Activated T-cell treated with anti-CD3 and anti-CD28 coated beads, Interleukin-2, amount 50 U/mL, for 1 hour (primary cell): ENCODE measurements at regions not wholly inside any gene's neighbourhood (a gene's known extent, or its start where the extent isn't known, plus 50 kb on each side); places are given as distances from the start of the nearest gene placed in this dataset.
"Not testable (repeated sequence)": the region's sequence is repeated elsewhere in the genome, so short reads cannot be mapped to it uniquely, and the experiment has no call there.

Experiments used
- DNase-seq: peaks from one replicate; pipeline ENCODE4 v3.0.0-alpha.2; 2020

DNA sequence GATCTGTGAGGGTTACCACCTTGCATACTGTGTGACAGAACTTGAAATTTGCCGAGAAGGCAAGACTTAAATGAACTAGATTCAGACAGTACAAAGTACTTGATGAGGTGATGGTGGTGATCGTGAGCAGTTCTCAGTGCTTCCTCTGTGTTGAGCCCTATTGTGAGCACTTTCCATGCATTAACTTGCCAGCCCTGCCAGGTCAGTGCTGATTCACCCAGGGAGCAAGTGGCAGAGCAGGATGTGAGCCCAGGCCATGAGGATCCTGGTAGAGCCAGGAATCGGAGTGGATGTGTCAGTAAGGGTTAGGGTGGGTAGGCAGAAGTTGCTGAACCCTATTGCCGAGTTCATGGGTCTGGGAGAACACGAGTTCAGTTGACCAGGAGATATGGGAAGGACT, 4545.7 kb upstream of the TPTE start:
- not testable (repeated sequence) for DNase-seq

DNA sequence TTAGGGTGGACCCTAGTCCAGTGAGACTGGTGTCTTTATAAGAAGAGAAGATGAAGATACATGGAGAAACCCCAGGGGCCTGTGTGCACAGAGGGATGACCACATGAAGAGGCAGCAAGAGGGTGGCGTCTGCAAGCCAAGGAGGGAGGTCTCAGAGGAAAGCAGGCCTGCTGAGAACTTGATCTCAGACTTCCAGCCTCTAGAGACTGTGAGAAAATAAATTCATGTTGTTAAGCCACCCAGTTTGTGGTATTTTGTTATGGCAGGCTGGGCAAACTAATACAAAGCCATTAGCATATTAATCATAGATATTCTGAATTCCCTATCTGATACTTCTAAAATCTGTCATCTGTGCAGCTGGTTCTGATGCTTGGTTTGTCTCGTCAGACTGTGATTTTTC, 4523.8 kb upstream of the TPTE start:
- DNase-seq, result not testable (repeated sequence)

DNA sequence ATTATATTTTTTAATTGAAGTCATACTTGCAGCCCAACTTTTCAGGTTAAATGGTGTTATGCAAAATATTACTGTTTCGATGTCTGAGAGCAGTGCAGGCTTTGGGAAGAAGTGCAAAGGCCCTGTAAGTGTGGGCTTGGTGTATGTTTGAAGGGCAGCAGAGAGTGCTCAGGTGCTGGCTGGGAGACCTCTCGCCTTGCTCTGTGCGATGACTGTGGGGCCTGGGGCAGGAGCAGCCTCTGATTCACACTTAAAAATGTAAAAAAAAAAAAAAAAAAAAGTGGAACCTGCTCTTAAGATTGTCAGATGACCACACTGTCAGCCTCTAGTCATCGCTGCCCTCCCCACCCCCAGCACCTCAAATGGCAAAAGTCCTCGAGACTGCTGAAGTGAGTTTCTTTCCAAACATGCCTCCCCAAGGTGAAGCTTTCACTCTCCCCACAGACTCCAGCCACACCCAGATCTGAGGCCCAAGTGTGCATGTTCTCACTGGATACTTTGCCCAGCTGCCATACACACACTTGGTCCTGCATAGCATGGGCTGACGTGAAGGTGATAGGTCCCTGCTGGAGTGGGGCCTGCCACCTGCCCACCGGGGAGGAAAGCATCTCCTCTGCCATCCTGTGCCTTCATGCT, 4505.8 kb upstream of the TPTE start:
- DNase-seq, result not testable (repeated sequence)

DNA sequence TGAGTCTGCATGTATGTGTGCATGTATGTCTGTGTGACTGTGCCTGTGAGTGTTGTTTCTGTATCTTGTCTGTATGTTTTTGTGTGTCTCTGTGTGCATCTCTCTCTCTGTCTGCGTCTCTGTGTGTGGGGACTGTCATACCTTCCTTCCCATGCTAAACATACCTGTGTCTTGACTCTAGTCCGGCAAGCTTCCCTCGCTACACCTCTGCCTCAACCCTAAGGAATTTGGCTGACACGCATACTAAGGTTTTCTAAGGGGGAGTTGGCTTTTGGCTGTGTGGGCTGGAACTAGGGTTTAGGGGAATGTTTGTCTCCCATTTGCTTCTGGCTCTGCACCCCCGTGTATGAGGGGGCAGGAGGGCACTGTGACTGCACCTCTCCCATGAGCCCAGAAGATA, 4500.9 kb upstream of the TPTE start:
- DNase-seq, result not testable (repeated sequence)

- not testable (repeated sequence) for DNase-seq
Measured at GRCh38 chr21:6020953-6021716, 4500.2 kb upstream of the TPTE start.

DNA sequence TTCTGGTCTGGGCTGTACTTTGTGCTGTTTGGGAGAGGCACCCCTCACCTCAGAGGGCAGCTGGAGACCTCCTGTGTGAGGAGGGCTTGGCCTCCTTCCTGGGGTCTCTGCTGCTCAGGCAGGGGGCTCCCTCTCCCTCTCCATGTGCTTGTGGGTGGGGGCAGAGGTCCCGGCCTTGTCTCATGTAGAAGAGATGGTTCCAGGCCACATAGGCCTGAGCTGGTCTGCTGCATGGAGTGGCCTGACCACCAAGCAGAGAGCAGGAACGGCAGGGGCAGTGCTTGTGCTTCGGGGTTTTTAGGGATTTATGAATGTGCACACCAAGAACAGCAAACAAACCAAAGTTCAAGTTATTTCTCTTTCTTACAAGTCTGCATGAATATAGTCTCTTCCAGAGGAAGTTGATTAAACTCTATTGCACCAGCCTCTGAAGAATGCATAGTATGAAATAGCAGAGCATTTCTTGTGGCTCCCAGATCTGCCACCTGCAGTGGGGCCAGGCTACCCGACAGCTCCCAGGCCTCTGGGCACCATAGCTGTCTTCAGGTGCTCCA, 4499.6 kb upstream of the TPTE start:
- DNase-seq, result not testable (repeated sequence)

DNA sequence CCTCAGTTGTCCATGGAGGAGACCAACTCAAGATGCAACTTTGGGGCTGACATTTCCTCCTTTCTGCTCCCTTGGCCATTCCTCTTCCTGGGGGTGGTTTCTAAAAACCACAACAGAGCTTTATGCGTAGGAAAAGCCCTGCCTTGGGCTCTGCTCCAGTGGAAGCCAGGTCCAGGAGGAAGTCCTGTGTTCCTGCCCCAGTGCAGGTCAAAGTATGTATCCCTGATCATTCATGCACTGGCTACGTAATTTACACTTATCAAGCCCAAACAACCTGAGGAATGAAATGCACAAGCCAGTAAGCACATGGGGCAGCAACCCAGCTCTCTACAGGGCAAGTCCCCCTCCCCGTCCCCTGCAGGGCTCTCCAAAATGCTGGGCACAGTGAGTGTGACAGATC, 4498.1 kb upstream of the TPTE start:
- not testable (repeated sequence) for DNase-seq

- not testable (repeated sequence) for DNase-seq
Measured at GRCh38 chr21:6025139-6025538, 4496.2 kb upstream of the TPTE start.

GRCh38 chr21:6027497-6027896, 4493.9 kb upstream of the TPTE start:
- DNase-seq, result not testable (repeated sequence)

DNA sequence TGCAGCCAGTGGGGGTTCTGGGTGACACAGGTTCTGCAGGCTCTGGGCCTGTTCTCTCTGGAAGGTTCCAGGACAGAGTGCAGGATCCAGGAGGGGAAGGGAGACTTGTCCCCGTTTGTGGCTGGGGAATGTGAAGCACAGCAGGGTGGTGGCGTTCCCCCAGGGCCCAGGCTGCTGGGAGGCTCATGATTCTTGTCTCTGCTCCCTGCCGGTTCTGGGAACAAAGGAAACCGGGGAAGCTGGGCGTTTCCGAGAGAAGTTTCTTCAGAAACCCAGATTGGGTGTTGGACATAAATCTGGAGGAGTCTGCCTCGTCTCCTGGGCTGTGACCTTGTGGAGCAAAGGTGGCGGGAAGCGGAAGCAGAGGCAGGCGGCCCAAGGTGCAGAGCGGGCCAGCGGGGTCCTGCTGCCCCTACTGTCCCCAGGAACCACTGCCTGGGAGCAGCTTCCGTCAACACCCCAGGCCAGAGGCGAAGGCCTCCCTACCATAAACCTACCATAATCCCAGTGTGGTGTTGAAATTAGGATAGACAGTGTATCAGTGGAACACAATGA, 4487.2 kb upstream of the TPTE start:
- not testable (repeated sequence) for DNase-seq

GRCh38 chr21:6034820-6035473, 4486.4 kb upstream of the TPTE start:
- DNase-seq, result not testable (repeated sequence)

DNA sequence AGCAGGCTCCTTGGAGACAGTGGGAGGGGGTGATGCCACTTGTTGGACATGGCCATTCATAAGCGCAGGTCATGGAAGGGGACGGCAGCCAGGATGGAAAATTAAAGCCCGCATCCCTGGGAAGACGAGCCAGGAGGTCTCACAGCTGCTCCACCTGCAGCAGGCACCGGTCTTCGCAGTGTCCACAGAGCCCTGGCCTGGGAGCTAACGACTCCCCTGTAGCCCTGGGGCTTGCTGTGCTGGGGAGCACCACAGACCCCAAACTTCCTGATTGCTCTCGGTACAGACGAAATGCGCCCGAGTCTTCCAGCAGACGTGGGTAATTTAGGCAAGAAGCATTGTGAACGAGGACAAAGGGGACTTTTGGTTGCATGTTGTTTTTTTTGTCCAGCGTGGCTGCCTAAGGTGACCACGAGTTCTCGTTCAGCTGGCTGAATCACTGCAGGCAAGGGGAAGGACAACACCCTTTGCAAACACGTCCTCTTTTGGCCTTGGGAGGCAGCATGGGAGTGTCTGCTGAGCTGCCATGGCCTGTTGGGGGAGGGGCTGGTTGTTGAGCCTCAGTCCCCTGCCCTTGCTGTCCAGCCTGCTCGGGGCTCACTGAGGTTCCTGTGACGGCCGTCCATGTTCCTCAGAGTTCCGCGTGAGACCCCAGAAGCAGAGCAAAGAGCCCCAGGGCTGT, 4485.8 kb upstream of the TPTE start:
- DNase-seq, result not testable (repeated sequence)

- DNase-seq, result not testable (repeated sequence)
Measured at GRCh38 chr21:6039224-6039623, 4482.2 kb upstream of the TPTE start.

DNA sequence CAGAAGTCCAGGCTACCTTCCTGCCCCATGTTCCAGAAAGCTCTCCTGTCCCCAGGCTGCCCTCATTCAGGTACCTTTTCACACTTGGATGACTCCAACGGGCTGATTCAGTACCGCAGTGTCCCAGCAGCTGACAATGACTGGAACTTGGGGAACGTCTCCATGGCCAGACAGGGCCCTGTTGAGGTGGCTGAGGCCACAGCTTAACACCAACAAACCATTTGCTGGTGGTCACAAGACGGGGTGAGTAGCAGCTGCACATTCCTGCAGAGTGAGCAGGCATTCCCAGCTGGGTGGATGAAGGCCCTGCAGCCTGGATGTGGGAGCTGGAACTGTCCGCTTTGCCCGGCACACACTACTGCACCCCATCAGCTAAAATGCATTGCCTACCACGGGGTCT, 4481.3 kb upstream of the TPTE start:
- DNase-seq, result not testable (repeated sequence)

GRCh38 chr21:6043430-6044275, 4477.7 kb upstream of the TPTE start:
- not testable (repeated sequence) for DNase-seq

GRCh38 chr21:6044695-6045094, 4476.7 kb upstream of the TPTE start:
- DNase-seq, result not testable (repeated sequence)

DNA sequence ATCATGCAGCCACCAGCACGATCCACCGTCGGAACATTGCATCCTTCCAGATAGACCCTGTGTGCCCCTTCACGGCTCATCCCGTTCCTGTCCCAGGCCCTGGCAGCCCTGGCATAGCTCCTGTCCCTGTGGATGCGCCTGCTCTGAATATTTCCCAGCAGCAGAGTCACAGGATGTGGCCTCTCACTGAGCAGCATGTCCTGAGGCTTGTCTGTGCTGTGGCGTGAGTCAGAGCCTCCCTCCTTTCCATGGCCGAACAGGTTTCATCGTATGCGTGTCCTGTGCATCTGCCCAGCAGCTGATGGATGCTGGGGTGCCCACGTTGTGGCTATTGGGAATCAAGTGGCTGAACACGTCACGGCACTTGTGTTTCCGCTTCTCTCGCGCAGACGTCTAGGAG, 4471.5 kb upstream of the TPTE start:
- not testable (repeated sequence) for DNase-seq

DNA sequence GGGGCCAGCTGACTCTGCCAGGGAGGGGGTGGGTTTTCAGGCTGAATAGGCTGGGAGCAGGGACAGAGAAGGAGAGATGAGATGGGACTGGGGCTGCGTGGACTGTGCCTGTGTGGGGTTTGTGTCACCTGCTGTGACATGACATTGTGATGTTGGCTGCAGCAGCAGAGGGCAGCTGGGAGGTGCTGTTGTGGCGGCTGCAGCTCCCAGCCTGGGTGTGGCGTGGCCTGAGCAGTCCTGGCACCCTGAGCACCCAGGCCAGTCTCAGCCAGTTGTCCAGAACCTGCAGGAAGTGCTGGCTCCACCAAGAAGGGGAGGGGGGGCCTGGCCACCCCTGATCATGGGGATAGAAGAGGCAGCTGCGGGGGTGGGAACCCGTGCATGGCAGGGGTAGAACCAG, 4469.3 kb upstream of the TPTE start:
- not testable (repeated sequence) for DNase-seq

DNA sequence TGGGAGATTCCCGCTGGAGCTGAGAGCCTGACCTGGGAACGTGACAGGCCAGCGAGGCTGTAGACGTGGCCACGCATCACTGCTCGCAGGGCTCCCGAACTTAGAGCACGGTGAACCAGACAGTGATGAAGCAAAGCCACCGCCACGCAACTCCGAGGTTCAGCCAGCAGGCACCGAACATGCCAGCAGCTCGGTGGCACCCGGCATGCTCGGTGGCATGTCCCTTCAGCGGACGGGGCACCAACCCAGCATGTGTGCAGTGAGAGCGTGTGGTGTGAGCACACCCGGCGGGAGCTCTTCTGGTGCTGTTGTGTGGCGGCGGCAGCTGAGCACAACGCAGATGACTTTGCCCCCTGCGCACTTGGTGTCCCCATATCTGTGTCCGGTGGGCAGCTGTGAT, 4468.2 kb upstream of the TPTE start:
- not testable (repeated sequence) for DNase-seq

DNA sequence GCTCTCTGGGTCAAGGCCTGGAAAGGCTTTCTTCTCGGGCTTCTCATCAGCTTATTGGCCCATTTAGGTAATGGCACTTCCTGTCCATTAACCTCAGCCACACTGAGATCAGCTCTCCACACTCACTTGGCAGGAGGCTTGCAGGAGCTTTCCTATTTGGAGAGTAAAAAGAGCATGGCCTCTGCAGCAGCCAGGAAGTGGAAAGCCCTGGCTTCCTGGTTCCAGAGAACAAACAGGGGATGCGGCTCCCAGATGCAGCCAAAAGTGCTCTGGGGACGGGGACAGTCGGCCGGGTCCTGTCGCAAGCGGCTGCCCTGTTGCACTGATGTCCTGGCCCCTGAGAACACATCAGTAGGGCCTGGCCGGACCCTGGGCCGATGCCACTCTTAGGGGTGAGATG, 4462.4 kb upstream of the TPTE start:
- DNase-seq, result not testable (repeated sequence)

- DNase-seq, result not testable (repeated sequence)
Measured at GRCh38 chr21:6060054-6060681, 4461.2 kb upstream of the TPTE start.
